Fibroblast of lung (primary cell): ENCODE measurements at regions not wholly inside any gene's neighbourhood (a gene's known extent, or its start where the extent isn't known, plus 50 kb on each side); places are given as distances from the start of the nearest gene placed in this dataset.
"Not testable (repeated sequence)": the region's sequence is repeated elsewhere in the genome, so short reads cannot be mapped to it uniquely, and the experiment has no call there.

ENCODE experiments used
- DNase-seq, 2 donors: peaks; one replicate each; pipeline versions ENCODE4 v3.0.0 to v3.0.0-alpha.2; 2010; ENCODE audit warnings: low read depth in 2 of 2
- H2AFZ ChIP-seq: 2 replicates; pipeline ENCODE4 v1.5.1; 2012; ENCODE audit warnings: low read length, control low read depth, inconsistent platforms
- H3K27ac ChIP-seq: 2 replicates; pipeline ENCODE4 v1.5.1; 2011; ENCODE audit warnings: low read length, control low read depth; ENCODE audit not compliant: insufficient read depth
- H3K27me3 ChIP-seq: 2 replicates; pipeline ENCODE4 v1.5.1; 2011; ENCODE audit warnings: mild to moderate bottlenecking, low read length; ENCODE audit not compliant: control insufficient read depth, insufficient read depth
- H3K36me3 ChIP-seq: 2 replicates; pipeline ENCODE4 v1.5.1; 2011; ENCODE audit warnings: low read length; ENCODE audit not compliant: control insufficient read depth, insufficient read depth
- H3K4me1 ChIP-seq: 2 replicates; pipeline ENCODE4 v1.5.1; 2011; ENCODE audit warnings: low read length; ENCODE audit not compliant: control insufficient read depth, insufficient read depth; ENCODE audit errors: extremely low read depth
- H3K4me2 ChIP-seq: 2 replicates; pipeline ENCODE4 v1.5.1; 2011; ENCODE audit warnings: low read length, control low read depth; ENCODE audit not compliant: insufficient read depth; ENCODE audit errors: extremely low read depth
- H3K4me3 ChIP-seq, 4 experiments: fragments of 200-600 bp in 1 of 4; sonication (generic) in 1 of 4; replicated peaks in 1 of 4; 2 replicates each; pipeline ENCODE4 v1.5.1; 2011 to 2016; ENCODE audit warnings: low read length in 4 of 4, low read depth in 3 of 4, mild to moderate bottlenecking in 3 of 4, control low read depth in 2 of 4, inconsistent platforms in 1 of 4, mixed read lengths in 1 of 4; ENCODE audit not compliant: insufficient read depth in 1 of 4; ENCODE audit errors: control extremely low read depth in 1 of 4
- H3K79me2 ChIP-seq: 2 replicates; pipeline ENCODE4 v1.5.1; 2012; ENCODE audit warnings: mild to moderate bottlenecking, low read length, inconsistent platforms; ENCODE audit not compliant: control insufficient read depth, insufficient read depth
- H3K9ac ChIP-seq: 2 replicates; pipeline ENCODE4 v1.5.1; 2011; ENCODE audit warnings: mild to moderate bottlenecking, low read length, control low read depth; ENCODE audit not compliant: insufficient read depth
- H3K9me3 ChIP-seq: 2 replicates; pipeline ENCODE4 v1.5.1; 2012; ENCODE audit warnings: low read depth, low read length; ENCODE audit not compliant: control insufficient read depth, insufficient read depth
- H4K20me1 ChIP-seq: 2 replicates; pipeline ENCODE4 v1.5.1; 2011; ENCODE audit warnings: low read length; ENCODE audit not compliant: control insufficient read depth, insufficient read depth; ENCODE audit errors: extremely low read depth
- EZH2 ChIP-seq: IDR thresholded peaks from 2 replicates; pipeline ENCODE4 v1.5.1; 2012; ENCODE audit warnings: low read length, control low read depth, mild to moderate bottlenecking; ENCODE audit errors: missing control alignments
- TF ChIP-seq, protein P1 (sequence below), 2 donors: IDR thresholded peaks in 1 of 2; conservative IDR thresholded peaks in 1 of 2; 1 replicate in 1 of 2; 2 replicates in 1 of 2; pipeline ENCODE4 v1.5.1; 2011 to 2012; ENCODE audit warnings: low read length in 2 of 2, control low read depth in 1 of 2, inconsistent platforms in 1 of 2, low read depth in 1 of 2, mild to moderate bottlenecking in 1 of 2

DNA sequence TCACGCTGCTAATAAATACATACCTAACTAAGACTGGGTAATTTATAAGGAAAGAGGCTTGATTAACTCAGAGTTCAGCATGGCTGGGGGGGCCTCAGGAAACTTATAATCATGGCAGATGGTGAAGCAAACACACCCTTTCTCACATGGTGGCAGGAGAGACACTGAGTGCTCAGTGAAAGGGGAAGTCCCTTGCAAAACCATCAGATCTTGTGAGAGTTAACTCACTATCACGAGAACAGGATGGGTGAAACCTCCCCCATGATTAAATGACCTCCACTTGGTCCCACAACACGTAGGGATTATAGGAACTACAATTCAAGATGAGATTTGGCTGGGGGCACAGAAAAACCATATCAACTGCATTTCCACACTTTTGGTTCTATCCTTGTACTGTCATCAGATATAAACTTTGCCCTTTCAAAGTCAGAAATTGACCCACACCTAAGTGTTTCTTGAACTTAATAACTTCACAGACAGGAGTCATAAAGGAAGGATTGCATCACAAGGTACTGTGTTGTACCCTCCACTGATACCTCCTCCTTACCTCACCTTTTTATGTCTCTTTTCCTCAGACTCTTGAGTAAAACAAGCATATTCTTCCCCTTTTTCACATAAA is 319.1 kb upstream of the PIK3R1 start:
- no peaks in the 10 kb centered on the region for H3K79me2 ChIP-seq
- H4K20me1 ChIP-seq: no peaks in the 10 kb centered on the region
- no peaks in the 10 kb centered on the region for H3K27me3 ChIP-seq
- no peak overlapping the region for H2AFZ ChIP-seq
- no peak overlapping the region for H3K27ac ChIP-seq
- no peaks in the 10 kb centered on the region for H3K4me1 ChIP-seq
- no peak overlapping the region for H3K9ac ChIP-seq
- TF ChIP-seq, protein P1, sequence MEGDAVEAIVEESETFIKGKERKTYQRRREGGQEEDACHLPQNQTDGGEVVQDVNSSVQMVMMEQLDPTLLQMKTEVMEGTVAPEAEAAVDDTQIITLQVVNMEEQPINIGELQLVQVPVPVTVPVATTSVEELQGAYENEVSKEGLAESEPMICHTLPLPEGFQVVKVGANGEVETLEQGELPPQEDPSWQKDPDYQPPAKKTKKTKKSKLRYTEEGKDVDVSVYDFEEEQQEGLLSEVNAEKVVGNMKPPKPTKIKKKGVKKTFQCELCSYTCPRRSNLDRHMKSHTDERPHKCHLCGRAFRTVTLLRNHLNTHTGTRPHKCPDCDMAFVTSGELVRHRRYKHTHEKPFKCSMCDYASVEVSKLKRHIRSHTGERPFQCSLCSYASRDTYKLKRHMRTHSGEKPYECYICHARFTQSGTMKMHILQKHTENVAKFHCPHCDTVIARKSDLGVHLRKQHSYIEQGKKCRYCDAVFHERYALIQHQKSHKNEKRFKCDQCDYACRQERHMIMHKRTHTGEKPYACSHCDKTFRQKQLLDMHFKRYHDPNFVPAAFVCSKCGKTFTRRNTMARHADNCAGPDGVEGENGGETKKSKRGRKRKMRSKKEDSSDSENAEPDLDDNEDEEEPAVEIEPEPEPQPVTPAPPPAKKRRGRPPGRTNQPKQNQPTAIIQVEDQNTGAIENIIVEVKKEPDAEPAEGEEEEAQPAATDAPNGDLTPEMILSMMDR (conservative IDR thresholded peaks at IDR 0.05 in 1 of 2, IDR thresholded peaks at IDR 0.05 in 1 of 2; ENCODE audit: low read depth in 1 of 2, low read length in 2 of 2): no peak
- no peak for TF ChIP-seq EZH2
- no peak for DNase-seq
- no peaks in the 10 kb centered on the region for H3K9me3 ChIP-seq
- no peak overlapping the region for H3K4me3 ChIP-seq
- H3K4me2 ChIP-seq: no peak overlapping the region
- no peaks in the 10 kb centered on the region for H3K36me3 ChIP-seq

DNA sequence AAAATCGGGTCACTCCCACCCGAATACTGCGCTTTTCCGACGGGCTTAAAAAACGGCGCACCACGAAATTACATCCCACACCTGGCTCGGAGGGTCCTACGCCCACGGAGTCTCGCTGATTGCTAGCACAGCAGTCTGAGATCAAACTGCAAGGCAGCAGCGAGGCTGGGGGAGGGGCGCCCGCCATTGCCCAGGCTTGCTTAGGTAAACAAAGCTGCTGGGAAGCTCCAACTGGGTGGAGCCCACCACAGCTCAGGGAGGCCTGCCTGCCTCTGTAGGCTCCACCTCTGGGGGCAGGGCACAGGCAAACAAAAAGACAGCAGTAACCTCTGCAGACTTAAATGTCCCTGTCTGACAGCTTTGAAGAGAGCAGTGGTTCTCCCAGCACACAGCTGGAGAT is 325.7 kb upstream of the PIK3R1 start:
- not testable (repeated sequence) for H3K4me2 ChIP-seq, H3K4me1 ChIP-seq, H4K20me1 ChIP-seq, H2AFZ ChIP-seq, H3K79me2 ChIP-seq, DNase-seq, H3K27me3 ChIP-seq, H3K9me3 ChIP-seq, H3K36me3 ChIP-seq, H3K9ac ChIP-seq, H3K4me3 ChIP-seq, H3K27ac ChIP-seq

DNA sequence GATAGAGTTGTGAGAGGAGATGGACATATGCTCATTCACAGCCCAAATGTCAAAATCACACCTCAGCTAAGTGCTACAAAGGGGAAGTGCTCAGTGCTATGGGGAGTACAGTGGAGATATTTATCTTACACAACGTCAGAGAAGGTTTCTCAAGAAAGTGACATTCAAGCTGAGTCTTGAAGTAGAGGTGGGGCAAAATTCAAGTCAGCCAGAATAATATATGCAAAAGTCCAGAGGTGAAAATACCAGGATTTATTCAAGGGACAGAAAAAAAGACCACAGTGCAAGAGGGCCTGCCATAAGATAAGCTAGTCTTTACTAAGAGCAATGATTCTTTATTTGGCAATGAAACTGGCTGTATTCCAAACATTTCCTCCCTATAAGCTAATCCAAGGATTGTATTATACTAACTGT is 327.8 kb upstream of the PIK3R1 start:
- Histone ChIP-seq H3K79me2 (no peaks in the 10 kb centered on the region), H3K4me2 (no peak overlapping the region), H3K9ac (no peak overlapping the region), H2AFZ (no peak overlapping the region), H3K36me3 (no peaks in the 10 kb centered on the region), H3K4me3 (no peak overlapping the region), H3K9me3 (no peaks in the 10 kb centered on the region), H3K4me1 (no peaks in the 10 kb centered on the region), H3K27ac (no peak overlapping the region), H3K27me3 (no peaks in the 10 kb centered on the region), H4K20me1 (no peaks in the 10 kb centered on the region)
- TF ChIP-seq, protein P1 (conservative IDR thresholded peaks at IDR 0.05 in 1 of 2, IDR thresholded peaks at IDR 0.05 in 1 of 2; ENCODE audit: low read depth in 1 of 2, low read length in 2 of 2): no peak
- no peak for TF ChIP-seq EZH2
- DNase-seq: no peak
